ENCODE measurements at regions not wholly inside any gene's neighbourhood (a gene's known extent, or its start where the extent isn't known, plus 50 kb on each side); places are given as distances from the start of the nearest gene placed in this dataset.
"Not testable (repeated sequence)": the region's sequence is repeated elsewhere in the genome, so short reads cannot be mapped to it uniquely, and the experiment has no call there.

GRCh38 chr14:83638748-83639504, 1891.0 kb upstream of the FLRT2 start:
- DNase-seq = no peak

GRCh38 chr14:83639505-83639875, 1890.5 kb upstream of the FLRT2 start:
- not testable (repeated sequence) for DNase-seq

- no peak for DNase-seq
These were observed 1883.7 kb upstream of the FLRT2 start for GRCh38 chr14:83646228-83646627.

- DNase-seq = no peak
These were observed 1869.3 kb upstream of the FLRT2 start for GRCh38 chr14:83660597-83660996.

- no peak for DNase-seq
These were observed 1865.6 kb upstream of the FLRT2 start for GRCh38 chr14:83664389-83664788.

- DNase-seq = no peak
These were observed 1840.7 kb upstream of the FLRT2 start for GRCh38 chr14:83689265-83689664.

GRCh38 chr14:83697099-83697498, 1832.8 kb upstream of the FLRT2 start:
- DNase-seq = no peak

GRCh38 chr14:83702619-83703018, 1827.3 kb upstream of the FLRT2 start:
- DNase-seq = no peak

GRCh38 chr14:83706231-83706954, 1823.6 kb upstream of the FLRT2 start:
- no peak for DNase-seq

GRCh38 chr14:83707056-83707455, 1822.9 kb upstream of the FLRT2 start:
- DNase-seq = no peak

GRCh38 chr14:83709116-83709515, 1820.8 kb upstream of the FLRT2 start:
- DNase-seq = no peak

GRCh38 chr14:83711046-83711445, 1818.9 kb upstream of the FLRT2 start:
- no peak for DNase-seq

- no peak for DNase-seq
These were observed 1817.4 kb upstream of the FLRT2 start for GRCh38 chr14:83712418-83713129.

GRCh38 chr14:83713732-83714131, 1816.2 kb upstream of the FLRT2 start:
- DNase-seq = no peak

- no peak for DNase-seq
These were observed 1815.8 kb upstream of the FLRT2 start for GRCh38 chr14:83714151-83714550.

GRCh38 chr14:83719435-83719834, 1810.5 kb upstream of the FLRT2 start:
- not testable (repeated sequence) for DNase-seq

GRCh38 chr14:83733670-83734069, 1796.3 kb upstream of the FLRT2 start:
- no peak for DNase-seq

- no peak for DNase-seq
These were observed 1795.5 kb upstream of the FLRT2 start for GRCh38 chr14:83734431-83734830.

GRCh38 chr14:83741269-83741668, 1788.7 kb upstream of the FLRT2 start:
- no peak for DNase-seq

GRCh38 chr14:83744224-83744623, 1785.7 kb upstream of the FLRT2 start:
- DNase-seq = no peak

GRCh38 chr14:83744891-83745290, 1785.1 kb upstream of the FLRT2 start:
- no peak for DNase-seq

- DNase-seq = no peak
These were observed 1783.6 kb upstream of the FLRT2 start for GRCh38 chr14:83746336-83746735.

- no peak for DNase-seq
These were observed 1772.0 kb upstream of the FLRT2 start for GRCh38 chr14:83757916-83758315.

Data from suppressor macrophage treated with lipopolysaccharide for 1 hour (primary cell).